Right atrium auricular region (tissue), 2 donors: ENCODE measurements at regions not wholly inside any gene's neighbourhood (a gene's known extent, or its start where the extent isn't known, plus 50 kb on each side); places are given as distances from the start of the nearest gene placed in this dataset.
"Not testable (repeated sequence)": the region's sequence is repeated elsewhere in the genome, so short reads cannot be mapped to it uniquely, and the experiment has no call there.

ENCODE experiments used
- DNase-seq: peaks from one replicate; pipeline ENCODE4 v3.0.0-alpha.2; 2019; ENCODE audit warnings: low spot score
- H3K27ac ChIP-seq, 2 donors: fragments of 200-600 bp; sonication (generic); 1 replicate in 1 of 2; 2 replicates in 1 of 2; pipeline ENCODE4 v1.5.1; 2016 to 2019
- H3K27me3 ChIP-seq, 2 donors: fragments of 200-600 bp; sonication (generic); one replicate each; pipeline versions ENCODE4 v1.5.1 to v1.6.0; 2017 to 2019
- H3K36me3 ChIP-seq: fragments of 200-600 bp; sonication (generic); one replicate; pipeline ENCODE4 v1.5.1; 2016
- H3K4me1 ChIP-seq, 2 donors: fragments of 200-600 bp; sonication (generic); one replicate each; pipeline versions ENCODE4 v1.5.1 to v1.6.0; 2017 to 2019
- H3K4me3 ChIP-seq, 2 donors: fragments of 200-600 bp; sonication (generic); 1 replicate in 1 of 2; 2 replicates in 1 of 2; pipeline ENCODE4 v1.5.1; 2017 to 2019; ENCODE audit warnings: mild to moderate bottlenecking in 1 of 2, moderate library complexity in 1 of 2
- H3K9me3 ChIP-seq, 2 donors: fragments of 200-600 bp; sonication (generic); one replicate each; pipeline ENCODE4 v1.5.1; 2019
- CTCF ChIP-seq, 2 donors: fragments of 200-600 bp; sonication (generic); IDR thresholded peaks; one replicate each; pipeline ENCODE4 v1.5.1; 2019; ENCODE audit warnings: antibody characterized with exemption in 2 of 2

GRCh38 chr7:65750511-65751344 is 122.1 kb upstream of the VKORC1L1 start:
- no peaks in the 10 kb centered on the region for H3K27me3 ChIP-seq
- no peaks in the 10 kb centered on the region for H3K9me3 ChIP-seq
- no peaks in the 10 kb centered on the region for H3K36me3 ChIP-seq
- peak; percentile 91 for DNase-seq
- H3K4me1 ChIP-seq: peaks cover 0 to 16% of the 10 kb centered on the region in 2 donors
- TF ChIP-seq CTCF (IDR thresholded peaks at IDR 0.05): no peak
- H3K4me3 ChIP-seq: peak overlapping the region; percentile 89 to 91
- H3K27ac ChIP-seq: peak overlapping the region; percentile 79 to 84

DNA sequence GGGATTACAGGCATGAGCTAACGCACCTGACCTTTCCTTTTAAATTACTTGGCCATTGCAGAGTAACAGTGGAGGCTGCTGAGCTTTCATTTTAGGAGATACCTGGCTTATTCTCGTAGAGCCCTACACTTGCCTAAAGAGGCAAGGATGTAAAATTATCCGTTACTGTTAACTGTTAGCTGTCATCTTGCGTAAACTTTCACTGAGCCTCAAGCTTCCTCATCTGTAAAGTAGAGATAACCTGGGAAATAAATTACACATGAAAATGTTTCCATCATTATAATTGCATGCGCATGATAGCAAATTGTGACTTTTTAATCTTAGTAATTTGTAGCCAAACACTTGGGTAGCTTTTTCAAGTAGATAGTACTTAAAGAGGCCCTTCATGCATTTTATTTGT is 118.8 kb upstream of the VKORC1L1 start:
- H3K9me3 ChIP-seq, H3K27me3 ChIP-seq, H3K27ac ChIP-seq, DNase-seq, H3K36me3 ChIP-seq, H3K4me3 ChIP-seq: not testable (repeated sequence)
- H3K4me1 ChIP-seq: peaks cover 0 to 13% of the 10 kb centered on the region in 2 donors

DNA sequence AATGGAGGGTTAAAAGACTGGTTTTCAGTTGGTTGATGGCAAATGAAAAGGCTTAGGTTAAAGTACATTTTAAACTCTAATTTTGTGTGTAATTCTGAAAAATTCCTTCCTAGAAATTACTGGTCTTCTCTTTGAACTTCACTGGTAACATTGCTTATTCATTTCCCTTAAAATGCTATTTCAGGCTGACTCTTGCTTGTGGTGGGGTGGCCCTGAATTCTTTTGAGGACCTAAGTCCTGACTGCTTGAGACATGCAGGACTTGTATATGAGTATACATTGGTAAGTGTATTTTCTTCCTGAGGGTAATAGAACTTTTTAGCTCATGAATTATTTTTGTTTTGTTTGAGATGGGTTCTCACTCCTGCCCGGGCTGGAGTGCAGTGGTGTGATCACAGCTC is 113.9 kb upstream of the VKORC1L1 start:
- not testable (repeated sequence) for H3K9me3 ChIP-seq, H3K27ac ChIP-seq, DNase-seq, H3K27me3 ChIP-seq, H3K4me1 ChIP-seq, H3K4me3 ChIP-seq
- H3K36me3 ChIP-seq: peaks cover 27% of the 10 kb centered on the region

DNA sequence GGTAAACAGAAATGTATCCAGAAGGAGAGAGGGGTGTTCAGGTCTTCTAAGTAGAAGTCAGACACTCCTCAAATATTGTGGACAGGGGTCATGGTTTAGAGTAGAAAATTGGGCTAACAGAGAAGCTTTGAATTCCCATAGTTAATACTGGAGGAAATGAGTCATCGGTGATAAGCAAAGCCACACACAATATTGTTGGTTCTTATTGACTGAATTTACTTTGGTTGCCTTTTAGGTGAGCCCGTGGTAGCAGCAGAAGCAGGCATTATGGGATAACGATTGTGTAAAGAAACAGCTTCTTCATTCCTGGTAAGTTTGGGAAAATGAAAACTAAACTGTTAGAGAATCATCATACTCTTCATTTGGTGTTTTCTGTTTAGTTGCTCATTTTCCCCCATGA is 110.2 kb upstream of the VKORC1L1 start:
- H3K4me3 ChIP-seq, H3K27me3 ChIP-seq, H3K9me3 ChIP-seq, H3K4me1 ChIP-seq, DNase-seq, H3K27ac ChIP-seq: not testable (repeated sequence)
- H3K36me3 ChIP-seq: peaks cover 20% of the 10 kb centered on the region

DNA sequence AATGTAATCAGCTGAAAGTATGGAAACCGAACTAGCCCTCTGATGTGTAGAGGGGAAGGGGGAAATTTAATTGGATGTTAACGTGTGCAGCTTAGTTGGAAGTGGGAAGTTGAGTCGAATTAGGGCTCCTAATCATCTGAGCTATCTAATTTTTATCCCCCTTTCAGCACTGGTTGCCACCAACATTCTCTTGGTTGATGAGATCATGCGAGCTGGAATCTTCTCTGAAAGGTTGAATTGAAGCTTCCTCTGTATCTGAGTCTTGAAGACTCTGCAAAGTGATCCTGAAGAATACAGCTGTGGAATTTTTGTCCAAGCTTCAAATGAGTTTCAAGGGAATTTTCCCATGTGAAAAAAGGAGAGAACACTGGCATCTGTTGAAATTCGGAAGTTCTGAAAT is 109.8 kb upstream of the VKORC1L1 start:
- not testable (repeated sequence) for H3K27ac ChIP-seq, H3K4me3 ChIP-seq, DNase-seq, H3K4me1 ChIP-seq, H3K27me3 ChIP-seq, H3K9me3 ChIP-seq
- H3K36me3 ChIP-seq: peaks cover 20% of the 10 kb centered on the region

GRCh38 chr7:65770473-65771225 is 102.2 kb upstream of the VKORC1L1 start:
- DNase-seq: peak; percentile 98
- not testable (repeated sequence) for H3K4me1 ChIP-seq, H3K27me3 ChIP-seq, H3K9me3 ChIP-seq, H3K36me3 ChIP-seq
- Histone ChIP-seq H3K4me3 (peak overlapping the region; percentile 80 to 97), H3K27ac (peak overlapping the region; percentile 88 to 90)

GRCh38 chr7:65771226-65771569 is 101.7 kb upstream of the VKORC1L1 start:
- DNase-seq, H3K9me3 ChIP-seq, H3K36me3 ChIP-seq, H3K27me3 ChIP-seq, H3K4me1 ChIP-seq: not testable (repeated sequence)
- peak overlapping the region; percentile 80 to 97 for H3K4me3 ChIP-seq
- peak overlapping the region; percentile 88 to 90 for H3K27ac ChIP-seq

DNA sequence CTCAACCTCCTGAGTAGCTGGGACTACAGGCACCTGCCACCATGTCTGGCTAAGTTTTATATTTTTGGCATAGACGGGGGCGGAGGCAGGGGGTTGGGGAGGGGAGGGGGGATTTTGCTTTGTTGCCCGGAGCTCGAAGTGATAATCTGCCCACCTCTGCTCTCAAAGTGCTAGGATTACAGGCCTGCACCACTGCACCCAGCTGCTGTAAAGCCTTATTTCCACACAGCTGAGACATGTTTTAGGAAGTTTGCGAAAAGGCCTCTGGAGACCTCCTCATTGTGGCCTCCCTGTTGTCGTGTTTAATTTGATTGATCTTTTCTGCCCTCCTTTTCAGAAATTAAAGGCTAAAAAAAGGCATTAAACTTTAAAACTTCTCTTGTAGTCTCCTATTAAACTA is 96.2 kb upstream of the VKORC1L1 start:
- not testable (repeated sequence) for H3K4me3 ChIP-seq, H3K36me3 ChIP-seq, DNase-seq

DNA sequence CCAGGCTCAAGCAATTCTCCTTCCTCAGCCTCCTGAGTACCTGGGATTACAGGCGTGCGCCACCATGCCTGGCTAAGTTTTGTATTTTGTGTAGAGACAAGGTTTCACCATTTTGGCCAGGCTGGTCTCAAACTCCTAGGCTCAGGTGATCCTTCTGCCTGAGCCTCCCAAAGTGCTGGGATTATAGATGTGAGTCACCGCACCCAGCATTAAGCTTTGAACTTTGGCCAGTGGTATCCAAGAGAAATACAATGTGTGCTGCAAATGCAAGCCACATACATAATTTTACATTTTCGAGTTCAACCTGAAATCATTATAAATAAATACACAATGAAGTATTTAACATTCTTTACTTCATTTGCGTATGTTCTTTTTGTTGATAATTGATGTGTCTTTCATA is 82.9 kb upstream of the VKORC1L1 start:
- H3K27me3 ChIP-seq, H3K4me1 ChIP-seq, H3K27ac ChIP-seq, DNase-seq, H3K9me3 ChIP-seq, H3K36me3 ChIP-seq, H3K4me3 ChIP-seq: not testable (repeated sequence)

More for the DNA sequence above, 96.2 kb upstream of the VKORC1L1 start:
- not testable (repeated sequence) for H3K4me1 ChIP-seq, H3K27ac ChIP-seq, H3K9me3 ChIP-seq, H3K27me3 ChIP-seq

DNA sequence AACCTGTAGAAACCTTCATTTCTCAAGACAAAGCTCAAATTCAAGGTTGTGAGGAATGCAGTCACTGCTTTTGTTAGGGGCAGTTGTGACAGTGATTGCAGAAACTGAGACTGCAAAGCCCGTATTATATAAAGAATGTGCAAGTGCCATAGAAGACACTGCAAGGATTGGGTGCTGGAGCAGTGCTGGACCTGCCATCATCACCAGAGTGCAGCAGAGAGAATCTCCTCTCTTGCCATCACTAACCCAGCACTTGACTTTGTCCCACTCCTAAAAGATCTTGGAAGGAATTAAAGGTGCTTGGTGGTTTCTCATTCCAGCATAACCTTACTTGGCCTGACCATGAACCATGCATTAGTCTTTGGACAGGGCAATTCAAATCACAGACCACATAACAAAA is 81.1 kb upstream of the VKORC1L1 start:
- not testable (repeated sequence) for DNase-seq, H3K27me3 ChIP-seq, H3K27ac ChIP-seq, H3K36me3 ChIP-seq, H3K4me1 ChIP-seq, H3K9me3 ChIP-seq, H3K4me3 ChIP-seq

- not testable (repeated sequence) for DNase-seq, H3K4me3 ChIP-seq, H3K4me1 ChIP-seq, H3K36me3 ChIP-seq, H3K27me3 ChIP-seq, H3K27ac ChIP-seq, H3K9me3 ChIP-seq
Measured at GRCh38 chr7:65792726-65793125, 80.1 kb upstream of the VKORC1L1 start.

DNA sequence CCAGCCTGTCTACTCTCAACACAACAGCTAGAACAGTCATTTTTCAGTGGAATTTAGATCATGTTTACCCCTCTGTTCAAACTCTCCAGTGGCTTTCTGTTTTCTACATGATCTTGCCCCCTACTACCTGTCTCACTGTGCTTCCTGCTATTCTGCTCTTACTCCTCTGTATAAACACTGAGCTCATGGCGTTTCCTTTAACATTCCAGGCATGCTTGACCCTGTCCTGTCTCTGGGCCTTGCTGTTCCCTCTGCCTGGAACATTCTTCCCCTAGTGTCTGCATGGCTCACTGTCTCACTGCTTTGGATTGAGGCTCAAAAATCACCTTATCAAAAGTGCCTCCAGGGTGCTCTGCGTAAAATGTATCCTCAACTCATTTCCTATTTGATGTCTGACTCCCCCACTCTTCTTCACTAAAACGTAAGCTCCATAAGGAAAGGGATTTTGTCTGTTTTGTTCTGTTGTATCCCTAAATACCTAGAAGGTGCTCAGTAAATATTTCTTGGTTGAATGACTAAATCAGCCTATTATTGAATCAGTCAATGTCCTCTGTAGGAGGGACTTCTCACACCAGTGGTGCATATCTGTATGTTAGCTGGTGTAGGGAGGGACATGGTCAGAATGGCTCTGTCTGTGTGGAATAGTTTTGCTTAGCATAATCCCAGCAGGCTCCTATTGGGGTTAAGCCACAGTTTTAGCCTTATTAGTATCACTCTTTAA is 78.0 kb upstream of the VKORC1L1 start:
- not testable (repeated sequence) for DNase-seq, H3K4me3 ChIP-seq, H3K27ac ChIP-seq, H3K9me3 ChIP-seq, H3K27me3 ChIP-seq, H3K36me3 ChIP-seq, H3K4me1 ChIP-seq

DNA sequence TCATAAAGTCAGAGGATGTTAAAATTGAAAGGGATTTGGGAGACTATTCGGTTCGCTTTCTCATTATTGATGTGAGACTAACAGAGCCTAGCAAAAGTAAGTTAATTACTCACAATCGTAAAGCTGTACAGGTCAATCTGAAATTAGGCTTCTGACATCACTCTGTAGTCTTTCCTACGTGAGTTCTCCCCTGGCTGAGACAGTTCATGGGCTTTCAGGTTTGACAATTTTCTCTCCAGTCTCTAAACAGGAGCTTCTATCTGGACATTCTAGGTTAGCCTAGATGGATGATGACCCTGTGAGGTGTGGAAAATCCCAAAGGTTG is 77.5 kb upstream of the VKORC1L1 start:
- not testable (repeated sequence) for DNase-seq, H3K27ac ChIP-seq, H3K4me3 ChIP-seq, H3K27me3 ChIP-seq, H3K4me1 ChIP-seq, H3K36me3 ChIP-seq, H3K9me3 ChIP-seq
